Duodenal mucosa (tissue), 2 donors: ENCODE measurements at regions not wholly inside any gene's neighbourhood (a gene's known extent, or its start where the extent isn't known, plus 50 kb on each side); places are given as distances from the start of the nearest gene placed in this dataset.

Source experiments
- H3K27ac ChIP-seq: one replicate; pipeline ENCODE4 v1.7.0; 2013; ENCODE audit warnings: low read depth, low read length
- H3K27me3 ChIP-seq, 2 donors: one replicate each; pipeline ENCODE4 v1.7.0; 2013; ENCODE audit warnings: low read length in 2 of 2, control low read depth in 1 of 2; ENCODE audit not compliant: insufficient read depth in 2 of 2, control insufficient read depth in 1 of 2
- H3K36me3 ChIP-seq, 2 donors: one replicate each; pipeline ENCODE4 v1.7.0; 2013; ENCODE audit warnings: low read length in 2 of 2, control low read depth in 1 of 2; ENCODE audit not compliant: insufficient read depth in 2 of 2, control insufficient read depth in 1 of 2
- H3K4me1 ChIP-seq, 2 donors: one replicate each; pipeline ENCODE4 v1.7.0; 2013; ENCODE audit warnings: low read length in 2 of 2, control low read depth in 1 of 2; ENCODE audit not compliant: insufficient read depth in 2 of 2, control insufficient read depth in 1 of 2
- H3K4me3 ChIP-seq, 2 donors: one replicate each; pipeline ENCODE4 v1.7.0; 2013; ENCODE audit warnings: low read length in 2 of 2, low read depth in 1 of 2
- H3K9ac ChIP-seq, 2 donors: one replicate each; pipeline ENCODE4 v1.7.0; 2013; ENCODE audit warnings: low read length in 2 of 2, low read depth in 1 of 2
- H3K9me3 ChIP-seq, 2 donors: one replicate each; pipeline ENCODE4 v1.7.0; 2013; ENCODE audit warnings: low read length in 2 of 2, control low read depth in 1 of 2; ENCODE audit not compliant: control insufficient read depth in 1 of 2

- Histone ChIP-seq H3K4me3 (no peak overlapping the region), H3K36me3 (no peaks in the 10 kb centered on the region), H3K27ac (no peak overlapping the region)
Measured at GRCh38 chr13:61950828-61951227, 535.2 kb upstream of the PCDH20 start.

GRCh38 chr13:61944329-61944929, 528.8 kb upstream of the PCDH20 start:
- no peaks in the 10 kb centered on the region for H3K27me3 ChIP-seq
- H3K36me3 ChIP-seq, result no peaks in the 10 kb centered on the region
- H3K4me1 ChIP-seq, result no peaks in the 10 kb centered on the region
- no peak overlapping the region for H3K4me3 ChIP-seq
- no peak overlapping the region for H3K9ac ChIP-seq
- H3K9me3 ChIP-seq, result no peaks in the 10 kb centered on the region
- no peak overlapping the region for H3K27ac ChIP-seq

More at GRCh38 chr13:61950828-61951227, 535.2 kb upstream of the PCDH20 start:
- no peak overlapping the region for H3K9ac ChIP-seq
- no peaks in the 10 kb centered on the region for H3K4me1 ChIP-seq
- H3K27me3 ChIP-seq, result no peaks in the 10 kb centered on the region
- H3K9me3 ChIP-seq, result no peaks in the 10 kb centered on the region

- Histone ChIP-seq H3K4me3 (no peak overlapping the region), H3K9me3 (no peaks in the 10 kb centered on the region), H3K27me3 (no peaks in the 10 kb centered on the region), H3K27ac (no peak overlapping the region), H3K36me3 (no peaks in the 10 kb centered on the region), H3K9ac (no peak overlapping the region), H3K4me1 (no peaks in the 10 kb centered on the region)
Measured at GRCh38 chr13:61935710-61936109, 520.1 kb upstream of the PCDH20 start.

GRCh38 chr13:61927648-61928047, 512.0 kb upstream of the PCDH20 start:
- Histone ChIP-seq H3K27ac (no peak overlapping the region), H3K9ac (no peak overlapping the region), H3K4me3 (no peak overlapping the region), H3K36me3 (no peaks in the 10 kb centered on the region), H3K9me3 (no peaks in the 10 kb centered on the region), H3K27me3 (no peaks in the 10 kb centered on the region), H3K4me1 (no peaks in the 10 kb centered on the region)

GRCh38 chr13:61918841-61919240, 503.2 kb upstream of the PCDH20 start:
- H3K9me3 ChIP-seq, result no peaks in the 10 kb centered on the region

GRCh38 chr13:61916483-61916882, 500.8 kb upstream of the PCDH20 start:
- Histone ChIP-seq H3K27me3 (no peaks in the 10 kb centered on the region), H3K27ac (no peak overlapping the region), H3K4me3 (no peak overlapping the region), H3K4me1 (no peaks in the 10 kb centered on the region), H3K9ac (no peak overlapping the region), H3K9me3 (no peaks in the 10 kb centered on the region), H3K36me3 (no peaks in the 10 kb centered on the region)

More at GRCh38 chr13:61918841-61919240, 503.2 kb upstream of the PCDH20 start:
- Histone ChIP-seq H3K4me1 (no peaks in the 10 kb centered on the region), H3K4me3 (no peak overlapping the region), H3K27ac (no peak overlapping the region), H3K36me3 (no peaks in the 10 kb centered on the region), H3K27me3 (no peaks in the 10 kb centered on the region), H3K9ac (no peak overlapping the region)

- no peaks in the 10 kb centered on the region for H3K9me3 ChIP-seq
- no peaks in the 10 kb centered on the region for H3K36me3 ChIP-seq
Measured at GRCh38 chr13:61913183-61913582, 497.5 kb upstream of the PCDH20 start.

GRCh38 chr13:61908906-61909615, 493.4 kb upstream of the PCDH20 start:
- Histone ChIP-seq H3K27me3 (no peaks in the 10 kb centered on the region), H3K4me1 (no peaks in the 10 kb centered on the region), H3K36me3 (no peaks in the 10 kb centered on the region), H3K27ac (no peak overlapping the region), H3K9ac (no peak overlapping the region), H3K9me3 (no peaks in the 10 kb centered on the region), H3K4me3 (no peak overlapping the region)

More at GRCh38 chr13:61913183-61913582, 497.5 kb upstream of the PCDH20 start:
- Histone ChIP-seq H3K9ac (no peak overlapping the region), H3K4me3 (no peak overlapping the region), H3K4me1 (no peaks in the 10 kb centered on the region), H3K27ac (no peak overlapping the region), H3K27me3 (no peaks in the 10 kb centered on the region)

- Histone ChIP-seq H3K27me3 (no peaks in the 10 kb centered on the region), H3K27ac (no peak overlapping the region), H3K4me3 (no peak overlapping the region), H3K4me1 (no peaks in the 10 kb centered on the region), H3K36me3 (no peaks in the 10 kb centered on the region), H3K9me3 (no peaks in the 10 kb centered on the region), H3K9ac (no peak overlapping the region)
Measured at GRCh38 chr13:61905054-61905453, 489.4 kb upstream of the PCDH20 start.

GRCh38 chr13:61901946-61902541, 486.4 kb upstream of the PCDH20 start:
- Histone ChIP-seq H3K9ac (no peak overlapping the region), H3K36me3 (no peaks in the 10 kb centered on the region), H3K27me3 (no peaks in the 10 kb centered on the region), H3K9me3 (no peaks in the 10 kb centered on the region), H3K4me3 (no peak overlapping the region), H3K4me1 (no peaks in the 10 kb centered on the region), H3K27ac (no peak overlapping the region)
